HepG2 (cell line): ENCODE measurements at regions not wholly inside any gene's neighbourhood (a gene's known extent, or its start where the extent isn't known, plus 50 kb on each side); places are given as distances from the start of the nearest gene placed in this dataset.

Experiments
- ATAC-seq: fragments of 200-7000 bp; cut with Tn5 transposase; 3 replicates; pipeline ENCODE4 v1.9.1; 2020; ENCODE audit warnings: mild to moderate bottlenecking, moderate library complexity
- BruUV-seq: library from RNA; stranded (reverse); fragments of 400-500 nt; replicated peaks from 2 replicates; lab custom pipeline; 2021; lab: Mats Ljungman, UMichigan
- CTCF ChIA-PET: fragments of 300-600 bp; formaldehyde crosslinking; extraction: SDS; loops from one replicate; lab custom pipeline; 2021; ENCODE audit warnings: low total read pairs, inconsistent platforms, low intra/inter-chr PET ratio; lab: Yijun Ruan, JAX
- POLR2A ChIA-PET: fragments of 350-600 bp; sonication (Branson Sonifier 250); formaldehyde crosslinking; loops from one replicate; lab custom pipeline; 2020; ENCODE audit warnings: antibody characterized with exemption, inconsistent platforms; lab: Yijun Ruan, JAX
- DNase-seq: peaks from one replicate; pipeline ENCODE4 v3.0.0-alpha.2; 2015; ENCODE audit warnings: low spot score
- FAIRE-seq: peaks from 3 replicates; lab custom pipeline; 2011; peaks lifted over from hg19 to GRCh38; lab: Jason Lieb, UNC
- H2AFZ ChIP-seq: one replicate; pipeline ENCODE4 v1.6.1; 2011; ENCODE audit warnings: low read length, inconsistent platforms
- H3K27ac ChIP-seq: fragments of 300-600 bp; 3 replicates; pipeline ENCODE4 v1.8.0; 2011; ENCODE audit warnings: mixed run types, mild to moderate bottlenecking, mixed read lengths, low read length, inconsistent platforms; ENCODE audit not compliant: insufficient read depth; ENCODE audit errors: extremely low read length
- H3K27me3 ChIP-seq, 2 experiments: fragments of 200-600 bp in 1 of 2; 2 replicates in 1 of 2; 3 replicates in 1 of 2; pipeline versions ENCODE4 v1.6.0 to v1.8.0; 2011; ENCODE audit warnings: low read length in 2 of 2, mild to moderate bottlenecking in 2 of 2, moderate library complexity in 2 of 2, inconsistent platforms in 1 of 2; ENCODE audit not compliant: insufficient read depth in 2 of 2, control insufficient read depth in 1 of 2
- H3K36me3 ChIP-seq, 2 experiments: fragments of 200-600 bp in 1 of 2; replicated peaks in 1 of 2; 2 replicates in 1 of 2; 3 replicates in 1 of 2; pipeline versions ENCODE4 v1.5.1 to v1.8.0; 2011; ENCODE audit warnings: low read length in 2 of 2, inconsistent platforms in 1 of 2; ENCODE audit not compliant: insufficient read depth in 2 of 2, control insufficient read depth in 1 of 2
- H3K4me1 ChIP-seq: 2 replicates; pipeline ENCODE4 v1.5.1; 2012; ENCODE audit warnings: low read length, inconsistent platforms; ENCODE audit not compliant: insufficient read depth
- H3K4me2 ChIP-seq: 2 replicates; pipeline ENCODE4 v1.6.0; 2011; ENCODE audit warnings: low read depth, low read length, inconsistent platforms
- H3K4me3 ChIP-seq, 3 experiments: fragments of 200-600 bp in 1 of 3; sonication (generic), shearing (Covaris generic) in 1 of 3; replicated peaks in 1 of 3; 2 replicates each; pipeline ENCODE4 v1.5.1; 2011 to 2016; ENCODE audit warnings: low read length in 3 of 3, inconsistent platforms in 2 of 3, low read depth in 2 of 3, mild to moderate bottlenecking in 2 of 3, control low read depth in 1 of 3, mixed read lengths in 1 of 3; ENCODE audit not compliant: insufficient read depth in 1 of 3
- H3K79me2 ChIP-seq: one replicate; pipeline ENCODE4 v1.6.1; 2011; ENCODE audit warnings: low read length, inconsistent platforms; ENCODE audit not compliant: insufficient read depth
- H3K9ac ChIP-seq: 2 replicates; pipeline ENCODE4 v1.6.0; 2011; ENCODE audit warnings: mild to moderate bottlenecking, low read depth, low read length, inconsistent platforms; ENCODE audit not compliant: insufficient read depth
- H3K9me3 ChIP-seq: 2 replicates; pipeline ENCODE4 v1.5.1; 2012; ENCODE audit warnings: mild to moderate bottlenecking, low read length
- H4K20me1 ChIP-seq: 2 replicates; pipeline ENCODE4 v1.6.0; 2011; ENCODE audit warnings: inconsistent platforms, mild to moderate bottlenecking, low read length, moderate library complexity; ENCODE audit not compliant: insufficient read depth
- CSRNP2 ChIP-seq: sonication (generic); formaldehyde crosslinking; conservative IDR thresholded peaks from 2 replicates; pipeline ENCODE4 v1.8.0; 2022; ENCODE audit warnings: low read depth, missing genetic modification reagents
- DDIT3 ChIP-seq: sonication (generic); formaldehyde crosslinking; IDR thresholded peaks from 2 replicates; pipeline ENCODE4 v1.4.0; 2020; ENCODE audit warnings: mild to moderate bottlenecking, missing genetic modification reagents
- E2F5 ChIP-seq: sonication (generic); formaldehyde crosslinking; conservative IDR thresholded peaks from 2 replicates; pipeline ENCODE4 v1.4.0; 2020; ENCODE audit warnings: missing genetic modification reagents
- SAFB2 ChIP-seq: sonication (generic); formaldehyde crosslinking; IDR thresholded peaks from 2 replicates; pipeline ENCODE4 v1.5.1; 2020; ENCODE audit warnings: missing genetic modification reagents, low read depth, mild to moderate bottlenecking, borderline replicate concordance
- TAF1 ChIP-seq: sonication (generic); formaldehyde crosslinking; IDR thresholded peaks from 2 replicates; pipeline ENCODE4 v1.4.0; 2020; ENCODE audit warnings: missing genetic modification reagents
- TBL1XR1 ChIP-seq: fragments of 150-350 bp; IDR thresholded peaks from 2 replicates; pipeline ENCODE4 v1.6.1; 2014; ENCODE audit warnings: borderline replicate concordance, low read length; ENCODE audit not compliant: partially characterized antibody
- ZBTB37 ChIP-seq: sonication (generic); formaldehyde crosslinking; IDR thresholded peaks from 2 replicates; pipeline ENCODE4 v1.4.0; 2020; ENCODE audit warnings: mild to moderate bottlenecking, missing genetic modification reagents
- ZNF619 ChIP-seq: sonication (generic); formaldehyde crosslinking; IDR thresholded peaks from 2 replicates; pipeline ENCODE4 v1.4.0; 2020; ENCODE audit warnings: mild to moderate bottlenecking, missing genetic modification reagents
- WGBS: methylation state at CpG from one replicate; pipeline ENCODE4 v1.1.6; 2017; ENCODE audit warnings: low lambda C conversion rate; 5-methylcytosine and 5-hydroxymethylcytosine counted together
- in situ Hi-C: cut with HindIII; loops from 2 replicates; pipeline ENCODE4 v1.10.0; 2017; ENCODE audit warnings: low pct_unique_long_range_greater_than_20kb; ENCODE audit not compliant: extremely low pct_ligation_motif_present
- intact Hi-C: fragments of 100-400 bp; cut with micrococcal nuclease; formaldehyde crosslinking; loops from one replicate; pipeline ENCODE4 v1.10.0; 2022; ENCODE audit not compliant: unreplicated experiment

- no peak for TF ChIP-seq DDIT3 (CRISPR knock-in tag)
- no peak for TF ChIP-seq ZBTB37
- TF ChIP-seq, all 625 proteins: peak for 0
Observed at GRCh38 chr5:175253597-175253996, 190.4 kb downstream of the DRD1 start (continued).

- Histone ChIP-seq H3K4me1 (no peaks in the 10 kb centered on the region), H2AFZ (no peak overlapping the region), H3K4me2 (no peak overlapping the region), H3K4me3 (no peak overlapping the region), H3K27ac (no peak overlapping the region), H3K36me3 (no peaks in the 10 kb centered on the region), H3K9ac (no peak overlapping the region), H3K9me3 (no peaks in the 10 kb centered on the region), H3K79me2 (no peaks in the 10 kb centered on the region), H3K27me3 (peaks cover 0 to 13% of the 10 kb centered on the region in 2 experiments; a peak in 2 of 5 replicates), H4K20me1 (no peaks in the 10 kb centered on the region)
- in situ Hi-C loops: no loop called here
- FAIRE-seq (no peak), DNase-seq (no peak), ATAC-seq (no peak)
- WGBS: 12% methylated on average over 4 of the region's 4 CpGs
- no TSS peak for BruUV-seq
- no peak for TF ChIP-seq SAFB2 (CRISPR knock-in tag)
- TF ChIP-seq ZNF619 (CRISPR knock-in tag): no peak
- no peak for TF ChIP-seq E2F5 (CRISPR knock-in tag)
- no peak for TF ChIP-seq TAF1 (CRISPR knock-in tag)
- TF ChIP-seq CSRNP2 (CRISPR knock-in tag): no peak
- TF ChIP-seq TBL1XR1: no peak
- TF ChIP-seq, all 625 proteins: peak for 0
- ChIA-PET CTCF (no interaction called here), POLR2A (no interaction called here)
- intact Hi-C loops: no loop called here
Observed at GRCh38 chr5:175252234-175252805, 191.7 kb downstream of the DRD1 start.
